Glutamatergic neuron (in vitro differentiated cells): ENCODE measurements at regions not wholly inside any gene's neighbourhood (a gene's known extent, or its start where the extent isn't known, plus 50 kb on each side); places are given as distances from the start of the nearest gene placed in this dataset.

Experiments used
- DNase-seq: peaks from one replicate; pipeline ENCODE4 v3.0.0; 2022
- H3K27ac Mint-ChIP-seq: one replicate; pipeline ENCODE4 v1.8.0; 2020; ENCODE audit warnings: mild to moderate bottlenecking, mixed read lengths, inconsistent platforms; ENCODE audit not compliant: unreplicated experiment
- H3K27me3 Mint-ChIP-seq: one replicate; pipeline ENCODE4 v1.8.0; 2020; ENCODE audit warnings: mild to moderate bottlenecking, moderate library complexity, mixed read lengths, inconsistent platforms; ENCODE audit not compliant: unreplicated experiment
- H3K36me3 Mint-ChIP-seq: one replicate; pipeline ENCODE4 v1.8.0; 2020; ENCODE audit warnings: mild to moderate bottlenecking, mixed read lengths, inconsistent platforms; ENCODE audit not compliant: unreplicated experiment
- H3K4me1 Mint-ChIP-seq: one replicate; pipeline ENCODE4 v1.8.0; 2020; ENCODE audit warnings: mild to moderate bottlenecking, low read depth, mixed read lengths, inconsistent platforms; ENCODE audit not compliant: unreplicated experiment
- H3K4me3 Mint-ChIP-seq: one replicate; pipeline ENCODE4 v1.8.0; 2020; ENCODE audit warnings: mild to moderate bottlenecking, mixed read lengths, inconsistent platforms; ENCODE audit not compliant: unreplicated experiment
- H3K9me3 Mint-ChIP-seq: one replicate; pipeline ENCODE4 v1.8.0; 2020; ENCODE audit warnings: mild to moderate bottlenecking, moderate library complexity, mixed read lengths, inconsistent platforms; ENCODE audit not compliant: unreplicated experiment
- TF ChIP-seq, protein P1 (sequence below): fragments of 200-600 bp; sonication (generic); IDR thresholded peaks from one replicate; pipeline ENCODE4 v1.5.0; 2021; ENCODE audit not compliant: partially characterized antibody, unreplicated experiment

DNA sequence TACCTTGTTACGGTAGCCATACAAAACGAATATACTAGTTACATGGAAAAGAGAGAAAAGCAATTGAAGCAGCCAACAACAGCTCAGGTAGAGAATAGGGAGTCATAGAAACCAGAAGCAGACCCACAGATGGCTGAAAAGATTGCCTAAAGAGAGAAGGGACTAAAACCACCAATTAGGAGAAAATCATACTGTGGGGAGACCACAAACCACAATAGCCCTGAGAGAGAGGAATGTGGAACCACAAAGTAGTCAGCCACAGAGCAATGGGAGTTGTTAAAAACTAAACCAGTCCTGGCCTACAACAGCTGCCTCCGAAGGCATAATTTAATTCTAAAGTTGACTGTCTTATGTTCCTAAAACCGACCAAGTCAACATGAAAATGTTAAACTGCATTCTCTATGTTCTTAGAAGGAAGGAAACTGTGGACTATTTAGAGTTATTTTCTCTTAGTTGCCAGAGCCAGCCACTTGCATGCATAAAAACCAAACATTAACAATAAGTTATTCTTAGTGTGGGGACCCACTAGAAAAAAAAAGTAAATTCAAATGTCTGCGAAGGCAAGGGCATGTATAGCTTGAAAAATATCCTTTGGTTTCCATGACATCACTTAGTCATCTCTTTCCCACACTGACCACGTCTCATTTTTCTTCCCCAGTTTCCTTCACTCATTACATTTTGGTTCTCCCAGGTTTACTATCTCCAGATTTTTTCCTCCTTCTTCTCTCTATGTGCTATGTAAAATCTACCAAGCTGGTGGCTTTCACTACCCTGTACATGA is 398.1 kb downstream of the NOVA1 start:
- no peak for DNase-seq
- TF ChIP-seq, protein P1, sequence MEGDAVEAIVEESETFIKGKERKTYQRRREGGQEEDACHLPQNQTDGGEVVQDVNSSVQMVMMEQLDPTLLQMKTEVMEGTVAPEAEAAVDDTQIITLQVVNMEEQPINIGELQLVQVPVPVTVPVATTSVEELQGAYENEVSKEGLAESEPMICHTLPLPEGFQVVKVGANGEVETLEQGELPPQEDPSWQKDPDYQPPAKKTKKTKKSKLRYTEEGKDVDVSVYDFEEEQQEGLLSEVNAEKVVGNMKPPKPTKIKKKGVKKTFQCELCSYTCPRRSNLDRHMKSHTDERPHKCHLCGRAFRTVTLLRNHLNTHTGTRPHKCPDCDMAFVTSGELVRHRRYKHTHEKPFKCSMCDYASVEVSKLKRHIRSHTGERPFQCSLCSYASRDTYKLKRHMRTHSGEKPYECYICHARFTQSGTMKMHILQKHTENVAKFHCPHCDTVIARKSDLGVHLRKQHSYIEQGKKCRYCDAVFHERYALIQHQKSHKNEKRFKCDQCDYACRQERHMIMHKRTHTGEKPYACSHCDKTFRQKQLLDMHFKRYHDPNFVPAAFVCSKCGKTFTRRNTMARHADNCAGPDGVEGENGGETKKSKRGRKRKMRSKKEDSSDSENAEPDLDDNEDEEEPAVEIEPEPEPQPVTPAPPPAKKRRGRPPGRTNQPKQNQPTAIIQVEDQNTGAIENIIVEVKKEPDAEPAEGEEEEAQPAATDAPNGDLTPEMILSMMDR: no peak
- Mint-ChIP-seq H3K9me3 (no peaks in the 10 kb centered on the region), H3K27me3 (no peaks in the 10 kb centered on the region), H3K27ac (no peak overlapping the region), H3K4me3 (no peak overlapping the region), H3K36me3 (no peaks in the 10 kb centered on the region), H3K4me1 (peaks cover 7% of the 10 kb centered on the region)

DNA sequence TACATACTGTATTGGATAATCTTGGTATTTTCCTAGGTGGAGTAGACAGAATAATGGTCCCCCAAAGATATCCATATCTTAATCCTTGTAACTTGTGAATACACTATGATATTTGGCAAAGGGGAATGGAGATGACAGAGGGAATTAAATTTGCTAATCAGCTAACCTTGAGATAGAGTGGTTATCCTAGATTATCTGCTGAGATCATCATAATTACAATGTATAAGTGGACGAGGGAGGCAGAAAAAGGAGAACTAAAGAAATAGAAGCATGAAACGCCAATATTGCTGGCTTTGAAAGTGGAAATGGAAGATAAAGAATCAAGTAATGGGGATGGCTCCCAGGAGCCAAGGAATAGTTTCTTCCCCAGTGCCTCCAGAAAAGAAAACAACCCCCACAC is 398.7 kb downstream of the NOVA1 start:
- no peak for DNase-seq
- no peaks in the 10 kb centered on the region for H3K9me3 Mint-ChIP-seq
- no peaks in the 10 kb centered on the region for H3K36me3 Mint-ChIP-seq
- peaks cover 2% of the 10 kb centered on the region for H3K4me1 Mint-ChIP-seq
- H3K27ac Mint-ChIP-seq: no peak overlapping the region
- no peaks in the 10 kb centered on the region for H3K27me3 Mint-ChIP-seq
- H3K4me3 Mint-ChIP-seq: no peak overlapping the region
- TF ChIP-seq, protein P1: no peak

DNA sequence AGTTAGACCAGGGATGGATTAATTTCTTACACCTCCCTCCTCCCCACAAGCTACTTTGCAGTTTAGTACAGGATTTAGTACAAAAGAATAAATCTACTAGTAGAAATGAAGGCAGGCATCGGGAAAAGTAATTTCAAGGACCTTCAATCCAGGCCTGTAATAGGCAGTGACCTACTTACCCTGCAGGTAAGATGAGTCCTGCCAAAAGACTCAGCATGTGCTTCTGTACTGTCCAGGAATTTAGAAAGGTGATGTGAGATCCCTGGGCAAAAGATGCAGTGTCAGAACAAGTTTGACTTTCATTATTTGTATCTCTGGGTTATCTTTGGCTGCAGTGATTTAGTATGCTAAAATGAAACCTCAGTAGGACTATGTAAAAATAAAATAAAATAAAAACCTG is 403.0 kb downstream of the NOVA1 start:
- Mint-ChIP-seq H3K4me1 (no peaks in the 10 kb centered on the region), H3K27ac (no peak overlapping the region), H3K4me3 (no peak overlapping the region), H3K27me3 (no peaks in the 10 kb centered on the region), H3K9me3 (no peaks in the 10 kb centered on the region), H3K36me3 (no peaks in the 10 kb centered on the region)
- no peak for DNase-seq
- TF ChIP-seq, protein P1: no peak

DNA sequence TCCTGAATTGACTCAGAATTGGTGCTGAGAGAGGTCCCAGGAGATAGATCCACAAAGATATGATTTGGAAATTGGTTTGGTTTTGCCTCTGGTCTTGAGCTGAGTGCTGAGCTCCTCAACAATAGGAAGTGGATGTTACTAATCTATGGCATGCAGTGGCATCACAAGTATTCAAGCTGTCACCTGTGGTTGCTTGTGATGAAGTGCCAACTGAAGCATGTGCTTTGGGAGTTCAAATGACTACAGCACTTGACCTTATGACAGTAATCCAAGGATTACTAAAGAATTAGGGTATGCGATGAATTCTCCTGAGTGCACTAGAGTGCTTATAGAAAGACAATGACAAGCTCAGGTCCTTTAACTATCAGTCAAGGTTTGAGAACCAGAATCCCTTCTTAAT is 406.2 kb downstream of the NOVA1 start:
- Mint-ChIP-seq H3K27ac (no peak overlapping the region), H3K27me3 (no peaks in the 10 kb centered on the region), H3K4me1 (no peaks in the 10 kb centered on the region), H3K36me3 (no peaks in the 10 kb centered on the region), H3K9me3 (no peaks in the 10 kb centered on the region), H3K4me3 (no peak overlapping the region)
- TF ChIP-seq, protein P1: no peak
- no peak for DNase-seq

DNA sequence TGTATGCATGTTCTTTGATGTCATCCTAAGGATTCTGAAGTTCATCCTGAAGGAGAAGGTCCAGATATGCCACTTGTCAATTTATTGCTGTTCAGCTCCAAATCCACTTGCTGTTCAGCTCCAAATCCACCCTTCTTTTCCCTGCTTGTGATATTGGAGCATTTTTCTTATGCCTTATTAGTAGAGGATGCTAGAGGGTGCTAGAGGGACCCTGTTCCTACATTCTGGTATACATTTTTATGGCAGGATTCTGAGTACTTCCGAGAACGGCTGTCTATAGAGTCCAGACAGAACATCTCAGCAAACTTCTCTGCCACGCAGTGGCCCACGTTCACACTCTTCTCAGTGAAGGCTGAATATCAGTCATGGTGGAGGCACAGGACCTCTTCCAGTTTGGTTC is 406.7 kb downstream of the NOVA1 start:
- Mint-ChIP-seq H3K9me3 (no peaks in the 10 kb centered on the region), H3K36me3 (no peaks in the 10 kb centered on the region), H3K27ac (no peak overlapping the region), H3K27me3 (no peaks in the 10 kb centered on the region), H3K4me3 (no peak overlapping the region), H3K4me1 (no peaks in the 10 kb centered on the region)
- TF ChIP-seq, protein P1: no peak
- DNase-seq: no peak
